T-helper 1 cell treated with Interleukin-12 subunit alpha and Interleukin-12 subunit beta and Interleukin-4 antibody, amounts not matched to agents 30 ng/mL and 1 ng/mL, for 36 hours (primary cell): ENCODE measurements at regions not wholly inside any gene's neighbourhood (a gene's known extent, or its start where the extent isn't known, plus 50 kb on each side); places are given as distances from the start of the nearest gene placed in this dataset.
"Not testable (repeated sequence)": the region's sequence is repeated elsewhere in the genome, so short reads cannot be mapped to it uniquely, and the experiment has no call there.

Source experiments
- intact Hi-C: fragments of 100-400 bp; cut with micrococcal nuclease; formaldehyde crosslinking; loops from one replicate; pipeline ENCODE4 v1.15.1; 2024

DNA sequence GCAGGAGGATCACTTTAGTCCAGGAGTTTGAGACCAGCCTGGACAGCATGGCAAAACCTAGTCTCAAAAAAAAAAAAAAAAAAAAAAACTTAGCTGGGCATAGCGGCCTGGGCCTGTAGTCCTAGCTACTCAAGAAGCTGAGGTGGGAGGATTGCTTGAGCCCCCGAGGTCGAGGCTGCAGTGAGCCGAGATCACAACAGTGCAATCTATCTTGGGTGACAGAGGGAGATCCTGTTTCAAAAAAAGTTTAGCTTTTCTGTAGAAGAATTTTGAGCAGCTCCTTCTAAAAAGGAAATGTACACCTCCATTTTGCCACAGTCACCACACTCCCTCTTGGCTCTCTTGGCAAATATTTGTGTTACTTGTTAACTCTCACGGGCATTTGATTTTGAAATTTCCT, 505.8 kb downstream of the DOK5 start:
- intact Hi-C loops = no loop called here

GRCh38 chr20:54980103-54980960, 504.9 kb downstream of the DOK5 start:
- intact Hi-C loops = no loop called here

DNA sequence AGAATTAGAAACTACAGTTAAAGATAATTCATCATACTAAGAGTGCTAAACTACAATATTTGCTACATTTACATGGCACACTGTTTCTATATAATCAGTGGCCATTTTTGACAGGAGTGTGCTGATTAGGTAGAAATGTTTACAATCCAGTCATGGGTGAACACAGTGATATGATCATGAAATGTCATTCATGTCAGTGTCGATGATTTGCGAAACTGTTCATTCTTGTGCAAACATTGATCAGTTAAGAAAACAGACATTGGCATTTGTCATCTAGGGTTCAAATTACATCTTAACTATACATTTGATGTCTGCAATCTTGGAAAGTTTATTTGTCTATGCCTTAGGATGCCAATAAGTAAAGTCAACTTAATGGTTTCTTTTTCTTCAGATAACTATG, 474.9 kb downstream of the DOK5 start:
- intact Hi-C loops = no loop called here

- intact Hi-C loops = no loop called here
Observed at GRCh38 chr20:54941666-54942065, 466.3 kb downstream of the DOK5 start.

GRCh38 chr20:54940522-54940921, 465.1 kb downstream of the DOK5 start:
- intact Hi-C loops = no loop called here

GRCh38 chr20:54938707-54939106, 463.3 kb downstream of the DOK5 start:
- intact Hi-C loops = no loop called here

- intact Hi-C loops = loop anchor here (1.0 kb wide), 1 partner anchor 8 kb away; no protein-coding TSS in a partner anchor
Observed at GRCh38 chr20:54933212-54933904, 458.0 kb downstream of the DOK5 start.

- intact Hi-C loops = no loop called here
Observed at GRCh38 chr20:54929191-54929590, 453.8 kb downstream of the DOK5 start.

DNA sequence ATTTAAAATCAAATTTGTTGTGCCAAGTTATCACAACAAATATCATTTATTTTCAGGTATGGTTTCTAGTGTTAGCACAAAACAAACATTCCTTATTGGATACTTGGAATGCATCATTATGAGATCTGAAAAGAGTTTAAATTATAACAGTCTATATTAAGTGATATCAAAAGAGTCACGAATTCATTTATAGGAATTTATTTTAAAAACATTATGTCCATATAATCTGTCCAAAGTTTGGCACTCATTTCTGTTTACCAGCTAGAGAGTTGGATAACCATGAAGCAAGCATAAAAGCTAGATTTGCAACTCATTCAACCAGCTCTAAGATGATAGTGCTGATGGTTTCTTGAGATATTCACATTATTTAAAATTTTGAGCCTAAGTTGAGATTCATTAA, 453.2 kb downstream of the DOK5 start:
- intact Hi-C loops = no loop called here

DNA sequence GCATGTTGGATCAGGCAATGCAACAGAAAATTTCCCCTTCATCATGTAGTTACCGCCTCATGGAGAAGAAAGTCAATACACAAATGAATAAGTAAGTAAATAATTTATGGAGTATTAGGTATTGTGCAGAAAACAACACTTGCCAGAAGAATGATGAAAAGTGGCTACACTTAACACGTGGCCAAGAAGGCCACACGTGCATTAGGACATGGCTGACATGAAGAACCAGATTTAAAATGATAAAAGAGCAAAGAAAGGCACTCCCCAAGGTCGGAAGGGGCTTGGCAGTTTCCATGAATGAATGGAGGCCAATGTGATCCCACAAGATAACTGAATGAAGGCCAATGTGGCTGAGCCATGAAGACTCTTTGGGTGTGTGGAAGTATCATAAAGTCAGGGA, 447.2 kb downstream of the DOK5 start:
- intact Hi-C loops = no loop called here

DNA sequence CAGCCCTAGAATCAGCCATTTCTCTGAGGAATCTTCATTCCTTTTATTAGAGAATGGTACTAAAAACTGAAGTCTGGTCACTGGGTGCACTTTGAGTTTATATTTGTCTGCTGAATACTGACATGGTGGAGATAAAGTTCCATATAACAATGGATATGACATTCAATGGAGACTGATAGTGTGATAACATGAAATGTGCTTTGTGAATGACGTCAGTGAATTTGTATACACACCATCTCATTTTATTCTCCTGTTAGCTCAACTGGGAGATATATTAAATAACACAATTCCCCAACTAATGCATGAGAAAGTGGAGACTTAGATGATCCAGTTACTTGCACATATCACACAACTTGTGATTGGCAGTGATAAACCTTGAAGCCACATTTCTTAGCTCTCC, 446.7 kb downstream of the DOK5 start:
- intact Hi-C loops = no loop called here

DNA sequence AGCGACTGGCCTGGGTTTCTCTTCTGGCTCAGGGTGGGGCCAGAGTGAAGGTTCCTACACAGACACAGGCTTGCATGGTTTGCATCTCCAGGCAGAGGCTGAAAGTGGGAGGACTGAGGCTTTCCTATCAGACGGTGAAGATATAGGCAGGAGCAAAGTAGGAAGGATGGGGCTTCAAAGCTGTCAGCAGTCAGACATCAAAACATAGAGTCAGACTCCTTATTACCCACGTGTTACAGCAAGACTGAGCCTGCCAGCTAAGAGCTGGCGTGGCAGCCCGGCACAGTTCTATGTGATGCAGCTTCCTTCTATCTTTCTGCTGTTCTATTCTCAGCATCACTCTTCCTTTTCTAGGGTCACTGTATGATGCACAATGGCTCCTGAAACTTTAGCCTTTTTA, 445.1 kb downstream of the DOK5 start:
- intact Hi-C loops = no loop called here

DNA sequence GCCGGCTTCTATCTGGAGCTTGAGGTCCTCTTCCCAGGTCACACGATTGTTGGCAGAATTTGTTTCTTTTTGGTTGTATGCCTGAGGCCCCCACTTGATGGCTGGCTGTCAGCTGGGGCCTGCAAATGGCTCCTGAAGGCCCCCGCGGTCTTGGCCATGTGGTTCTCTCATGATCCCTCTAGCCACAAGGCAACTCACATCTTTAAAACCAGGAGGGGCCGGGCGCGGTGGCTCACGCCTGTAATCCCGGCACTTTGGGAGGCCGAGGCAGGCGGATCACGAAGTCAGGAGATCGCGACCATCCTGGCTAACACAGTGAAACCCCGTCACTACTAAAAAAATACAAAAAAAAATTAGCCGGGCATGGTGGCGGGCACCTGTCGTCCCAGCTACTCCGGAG, 443.6 kb downstream of the DOK5 start:
- intact Hi-C loops = not testable (repeated sequence)

DNA sequence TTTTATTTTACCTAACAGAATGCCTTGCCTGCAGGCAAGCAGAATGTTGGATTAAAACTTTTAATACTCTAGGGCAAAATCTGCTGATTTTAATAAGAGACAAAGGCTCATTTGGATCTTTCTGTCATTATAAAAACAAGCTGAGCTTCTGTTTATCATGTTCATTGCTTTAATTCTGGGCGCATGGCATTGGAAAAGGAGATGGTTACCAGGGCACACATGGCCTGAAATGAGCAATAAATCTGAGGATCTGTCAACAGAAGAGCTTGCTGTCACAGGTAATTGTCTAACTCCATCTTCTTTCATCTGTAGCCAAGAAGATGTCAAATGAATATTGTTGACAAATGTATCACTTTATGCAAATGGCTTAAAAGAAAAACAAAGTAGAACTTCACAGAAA, 439.6 kb downstream of the DOK5 start:
- intact Hi-C loops = no loop called here

DNA sequence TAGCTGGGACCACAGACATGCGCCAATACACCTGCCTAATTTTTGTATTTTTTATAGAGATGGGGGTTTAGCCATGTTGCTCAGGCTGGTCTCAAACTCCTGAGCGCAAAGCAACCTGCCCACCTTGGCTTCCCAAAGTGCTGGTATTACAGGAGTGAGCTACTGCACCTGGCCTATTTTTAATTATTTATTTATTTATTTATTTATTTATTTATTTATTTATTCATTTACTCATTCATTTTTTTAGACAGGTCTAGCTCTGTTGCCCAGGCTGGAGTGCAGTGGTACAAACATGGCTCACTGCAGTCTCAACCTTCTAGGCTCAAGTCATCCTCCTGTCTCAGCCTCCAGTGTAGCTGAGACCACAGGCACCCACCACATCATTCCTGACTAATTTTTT, 434.3 kb downstream of the DOK5 start:
- intact Hi-C loops = no loop called here

- intact Hi-C loops = not testable (repeated sequence)
Observed at GRCh38 chr20:54906134-54906533, 430.7 kb downstream of the DOK5 start.

- intact Hi-C loops = no loop called here
Observed at GRCh38 chr20:54897787-54898186, 422.4 kb downstream of the DOK5 start.

DNA sequence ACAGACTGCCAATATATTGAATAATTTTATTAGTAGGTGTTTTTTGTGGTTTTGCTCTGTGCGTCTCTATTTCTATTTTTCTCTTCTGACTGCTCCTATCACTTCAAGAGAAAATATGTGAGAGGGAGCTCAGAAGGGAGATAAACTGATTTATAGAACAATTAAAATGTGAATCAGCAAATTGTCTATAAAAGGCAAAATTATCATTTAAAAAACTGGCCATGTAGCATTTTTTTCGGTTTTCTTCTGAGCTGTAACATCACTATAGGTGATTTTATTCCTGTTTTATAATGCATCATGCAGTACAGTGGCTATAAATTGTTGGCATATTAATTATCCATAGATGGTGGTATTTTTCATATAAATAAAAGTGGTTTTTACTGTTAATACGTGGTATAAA, 416.5 kb downstream of the DOK5 start:
- intact Hi-C loops = no loop called here

GRCh38 chr20:54879393-54879792, 404.0 kb downstream of the DOK5 start:
- intact Hi-C loops = no loop called here

DNA sequence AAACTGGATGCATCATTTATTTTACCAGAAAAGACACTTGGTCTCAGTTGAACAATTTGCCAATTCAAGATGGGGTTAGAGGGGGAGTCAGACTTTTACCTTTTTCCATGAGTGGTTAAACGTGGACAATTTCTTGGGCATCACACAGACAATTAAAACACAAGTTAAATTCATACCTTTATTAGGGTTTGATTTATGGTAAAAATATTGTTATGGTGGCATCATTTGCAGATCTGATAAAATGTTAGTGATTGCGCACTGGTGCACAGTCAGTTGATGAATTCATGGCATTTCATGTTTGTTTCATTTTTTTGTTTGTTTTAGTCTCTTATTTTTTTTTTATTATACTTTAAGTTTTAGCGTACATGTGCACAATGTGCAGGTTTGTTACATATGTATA, 399.9 kb downstream of the DOK5 start:
- intact Hi-C loops = no loop called here

DNA sequence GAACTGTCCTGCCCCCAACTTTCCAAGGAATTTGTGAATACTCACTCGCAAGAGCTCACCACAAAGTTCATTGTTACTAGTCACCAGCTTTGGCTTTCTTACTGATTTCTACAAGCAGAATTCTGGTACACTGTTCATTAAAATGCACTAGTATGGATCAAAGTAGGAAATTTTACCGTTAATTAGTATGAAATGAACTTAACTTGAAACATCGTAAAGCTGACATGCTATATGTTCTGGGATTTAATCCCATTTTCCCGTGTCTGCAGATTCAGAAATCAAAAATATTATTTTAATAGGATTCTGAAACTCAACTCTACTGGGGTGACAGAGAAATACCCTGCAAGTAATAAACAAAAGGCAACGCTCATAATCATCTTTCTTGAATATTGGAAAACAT, 399.3 kb downstream of the DOK5 start:
- intact Hi-C loops = no loop called here

- intact Hi-C loops = no loop called here
Observed at GRCh38 chr20:54872440-54872839, 397.0 kb downstream of the DOK5 start.

- intact Hi-C loops = no loop called here
Observed at GRCh38 chr20:54869765-54870164, 394.4 kb downstream of the DOK5 start.
